ENCODE measurements at regions not wholly inside any gene's neighbourhood (a gene's known extent, or its start where the extent isn't known, plus 50 kb on each side); places are given as distances from the start of the nearest gene placed in this dataset.

GRCh38 chr6:78365473-78365872 is 501.9 kb upstream of the IRAK1BP1 start:
- in situ Hi-C loops (cut with HindIII; ENCODE audit: low pct_unique_long_range_greater_than_20kb, low sequenced_read_pairs), result no loop called here
- no peaks in the 10 kb centered on the region for H3K9me3 ChIP-seq (ENCODE audit: control insufficient read depth, insufficient read depth, low read depth, low read length)
- no peak for ATAC-seq
- H3K36me3 ChIP-seq (ENCODE audit: control insufficient read depth, insufficient read depth, low read length), result no peaks in the 10 kb centered on the region
- ChIA-PET CTCF (no interaction called here), POLR2A (no interaction called here)
- DNase-seq (ENCODE audit: low read depth, low spot score), result no peak
- no TSS peak for BruUV-seq (replicated peaks)
- intact Hi-C loops (cut with micrococcal nuclease; ENCODE audit: unreplicated experiment), result no loop called here
- no peaks in the 10 kb centered on the region for H3K4me1 ChIP-seq (ENCODE audit: control insufficient read depth, insufficient read depth, low read length)
- no peak overlapping the region for H3K27ac ChIP-seq (ENCODE audit: low read length)
- H3K27me3 ChIP-seq (ENCODE audit: control insufficient read depth, insufficient read depth, low read length), result no peaks in the 10 kb centered on the region
- H3K4me3 ChIP-seq (ENCODE audit: low read depth in 2 of 2, low read length in 2 of 2), result no peak overlapping the region
- TF ChIP-seq REST (IDR thresholded peaks at IDR 0.05; ENCODE audit: insufficient read depth in 1 of 2, low read depth in 2 of 2, low read length in 1 of 2), result no peak
- TF ChIP-seq POLR2AphosphoS5 (IDR thresholded peaks at IDR 0.05; ENCODE audit: low read depth, low read length), result no peak
- TF ChIP-seq SIN3A (IDR thresholded peaks at IDR 0.05; ENCODE audit: borderline replicate concordance, insufficient read depth, low read depth, low read length), result no peak
- TF ChIP-seq TCF7L2 (IDR thresholded peaks at IDR 0.05; ENCODE audit: low read depth, low read length), result no peak
- TF ChIP-seq, protein P1, sequence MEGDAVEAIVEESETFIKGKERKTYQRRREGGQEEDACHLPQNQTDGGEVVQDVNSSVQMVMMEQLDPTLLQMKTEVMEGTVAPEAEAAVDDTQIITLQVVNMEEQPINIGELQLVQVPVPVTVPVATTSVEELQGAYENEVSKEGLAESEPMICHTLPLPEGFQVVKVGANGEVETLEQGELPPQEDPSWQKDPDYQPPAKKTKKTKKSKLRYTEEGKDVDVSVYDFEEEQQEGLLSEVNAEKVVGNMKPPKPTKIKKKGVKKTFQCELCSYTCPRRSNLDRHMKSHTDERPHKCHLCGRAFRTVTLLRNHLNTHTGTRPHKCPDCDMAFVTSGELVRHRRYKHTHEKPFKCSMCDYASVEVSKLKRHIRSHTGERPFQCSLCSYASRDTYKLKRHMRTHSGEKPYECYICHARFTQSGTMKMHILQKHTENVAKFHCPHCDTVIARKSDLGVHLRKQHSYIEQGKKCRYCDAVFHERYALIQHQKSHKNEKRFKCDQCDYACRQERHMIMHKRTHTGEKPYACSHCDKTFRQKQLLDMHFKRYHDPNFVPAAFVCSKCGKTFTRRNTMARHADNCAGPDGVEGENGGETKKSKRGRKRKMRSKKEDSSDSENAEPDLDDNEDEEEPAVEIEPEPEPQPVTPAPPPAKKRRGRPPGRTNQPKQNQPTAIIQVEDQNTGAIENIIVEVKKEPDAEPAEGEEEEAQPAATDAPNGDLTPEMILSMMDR (IDR thresholded peaks at IDR 0.05), result no peak

GRCh38 chr6:78377056-78377455 is 490.3 kb upstream of the IRAK1BP1 start:
- no TSS peak for BruUV-seq (replicated peaks)
- no peak overlapping the region for H3K4me3 ChIP-seq (ENCODE audit: low read depth in 2 of 2, low read length in 2 of 2)
- no peaks in the 10 kb centered on the region for H3K4me1 ChIP-seq (ENCODE audit: control insufficient read depth, insufficient read depth, low read length)
- no peaks in the 10 kb centered on the region for H3K9me3 ChIP-seq (ENCODE audit: control insufficient read depth, insufficient read depth, low read depth, low read length)
- TF ChIP-seq, protein P1 (IDR thresholded peaks at IDR 0.05), result no peak
- TF ChIP-seq POLR2AphosphoS5 (IDR thresholded peaks at IDR 0.05; ENCODE audit: low read depth, low read length) (no peak), TCF7L2 (IDR thresholded peaks at IDR 0.05; ENCODE audit: low read depth, low read length) (no peak), SIN3A (IDR thresholded peaks at IDR 0.05; ENCODE audit: borderline replicate concordance, insufficient read depth, low read depth, low read length) (no peak), REST (IDR thresholded peaks at IDR 0.05; ENCODE audit: insufficient read depth in 1 of 2, low read depth in 2 of 2, low read length in 1 of 2) (no peak)
- H3K27ac ChIP-seq (ENCODE audit: low read length), result no peak overlapping the region
- no peaks in the 10 kb centered on the region for H3K36me3 ChIP-seq (ENCODE audit: control insufficient read depth, insufficient read depth, low read length)
- intact Hi-C loops (cut with micrococcal nuclease; ENCODE audit: unreplicated experiment), result no loop called here
- DNase-seq (ENCODE audit: low read depth, low spot score) (no peak), ATAC-seq (no peak)
- ChIA-PET CTCF (no interaction called here), POLR2A (no interaction called here)
- no peaks in the 10 kb centered on the region for H3K27me3 ChIP-seq (ENCODE audit: control insufficient read depth, insufficient read depth, low read length)
- in situ Hi-C loops (cut with HindIII; ENCODE audit: low pct_unique_long_range_greater_than_20kb, low sequenced_read_pairs), result no loop called here

Data from Panc1 (cell line).